ENCODE measurements at regions not wholly inside any gene's neighbourhood (a gene's known extent, or its start where the extent isn't known, plus 50 kb on each side); places are given as distances from the start of the nearest gene placed in this dataset.

DNA sequence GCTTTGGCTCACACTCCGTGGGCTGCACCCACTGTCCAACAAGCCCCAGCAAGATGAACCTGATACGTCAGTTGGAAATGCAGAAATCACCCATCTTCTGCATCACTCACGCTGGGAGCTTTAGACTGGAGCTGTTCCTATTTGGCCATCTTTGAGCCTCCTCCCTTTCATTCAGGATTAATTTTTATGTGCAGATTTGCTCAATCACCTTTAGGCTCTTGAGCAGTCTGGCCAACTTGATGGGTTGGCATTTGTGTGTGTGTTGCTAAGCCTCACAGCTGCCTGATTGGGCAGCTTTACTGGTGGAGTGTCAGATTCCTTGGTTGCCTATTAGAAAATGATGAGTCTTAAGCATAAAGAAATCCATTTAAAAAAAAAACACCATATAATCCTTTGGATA lies 236.1 kb downstream of the KIF20B start:
- H3K27ac ChIP-seq (ENCODE audit: low read length), result no peak overlapping the region
- H3K9ac ChIP-seq (ENCODE audit: low read length), result no peak overlapping the region
- H3K4me2 ChIP-seq (ENCODE audit: low read depth, low read length), result no peak overlapping the region
- no peaks in the 10 kb centered on the region for H3K79me2 ChIP-seq (ENCODE audit: low read length)
- no peaks in the 10 kb centered on the region for H3K9me3 ChIP-seq (replicated peaks; ENCODE audit: insufficient read depth, low read length)
- no peaks in the 10 kb centered on the region for H3F3A ChIP-seq (ENCODE audit: insufficient read depth, low read length)
- no peak for DNase-seq
- H3K36me3 ChIP-seq (replicated peaks; ENCODE audit: insufficient read depth, low read length), result no peaks in the 10 kb centered on the region
- H3K4me3 ChIP-seq (ENCODE audit: low read length), result no peak overlapping the region
- no peak overlapping the region for H2AFZ ChIP-seq (ENCODE audit: low read length)
- H4K20me1 ChIP-seq (ENCODE audit: insufficient read depth, low read length), result no peaks in the 10 kb centered on the region
- TF ChIP-seq EZH2phosphoT487 (IDR thresholded peaks at IDR 0.05; ENCODE audit: low read length) (no peak), EZH2 (optimal IDR thresholded peaks at IDR 0.05; ENCODE audit: low read depth, low read length) (no peak)
- TF ChIP-seq, protein P1, sequence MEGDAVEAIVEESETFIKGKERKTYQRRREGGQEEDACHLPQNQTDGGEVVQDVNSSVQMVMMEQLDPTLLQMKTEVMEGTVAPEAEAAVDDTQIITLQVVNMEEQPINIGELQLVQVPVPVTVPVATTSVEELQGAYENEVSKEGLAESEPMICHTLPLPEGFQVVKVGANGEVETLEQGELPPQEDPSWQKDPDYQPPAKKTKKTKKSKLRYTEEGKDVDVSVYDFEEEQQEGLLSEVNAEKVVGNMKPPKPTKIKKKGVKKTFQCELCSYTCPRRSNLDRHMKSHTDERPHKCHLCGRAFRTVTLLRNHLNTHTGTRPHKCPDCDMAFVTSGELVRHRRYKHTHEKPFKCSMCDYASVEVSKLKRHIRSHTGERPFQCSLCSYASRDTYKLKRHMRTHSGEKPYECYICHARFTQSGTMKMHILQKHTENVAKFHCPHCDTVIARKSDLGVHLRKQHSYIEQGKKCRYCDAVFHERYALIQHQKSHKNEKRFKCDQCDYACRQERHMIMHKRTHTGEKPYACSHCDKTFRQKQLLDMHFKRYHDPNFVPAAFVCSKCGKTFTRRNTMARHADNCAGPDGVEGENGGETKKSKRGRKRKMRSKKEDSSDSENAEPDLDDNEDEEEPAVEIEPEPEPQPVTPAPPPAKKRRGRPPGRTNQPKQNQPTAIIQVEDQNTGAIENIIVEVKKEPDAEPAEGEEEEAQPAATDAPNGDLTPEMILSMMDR (IDR thresholded peaks at IDR 0.05; ENCODE audit: low read length), result no peak
- H3K27me3 ChIP-seq (replicated peaks; ENCODE audit: insufficient read depth, low read length), result no peaks in the 10 kb centered on the region
- peaks cover 5% of the 10 kb centered on the region; the same call in 1 of the 2 replicates for H3K4me1 ChIP-seq (ENCODE audit: low read length)
- no peaks in the 10 kb centered on the region for H3K9me2 ChIP-seq (replicated peaks; ENCODE audit: insufficient read depth, low read length)

DNA sequence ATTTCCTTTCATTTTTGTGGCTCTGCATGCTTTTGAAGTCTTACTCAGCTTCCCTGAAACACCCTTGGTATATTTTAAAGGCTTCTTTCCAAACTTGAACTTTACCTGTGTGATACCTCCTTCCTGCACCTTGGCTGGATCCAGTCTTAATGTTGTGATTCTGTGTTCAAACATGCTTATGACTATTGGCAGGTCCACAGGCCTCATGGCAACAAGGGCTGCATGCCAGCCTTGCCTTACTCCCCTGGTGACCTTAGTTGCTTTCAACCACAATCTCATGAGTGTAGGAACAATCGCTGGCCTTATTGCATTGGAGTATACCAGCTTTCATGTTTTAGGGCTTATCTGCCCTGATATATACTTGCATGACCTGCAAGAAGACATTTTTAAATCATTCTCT lies 238.7 kb downstream of the KIF20B start:
- DNase-seq, result no peak
- H3K4me3 ChIP-seq (ENCODE audit: low read length), result no peak overlapping the region
- H3K9ac ChIP-seq (ENCODE audit: low read length), result no peak overlapping the region
- no peaks in the 10 kb centered on the region for H3K79me2 ChIP-seq (ENCODE audit: low read length)
- no peak overlapping the region for H2AFZ ChIP-seq (ENCODE audit: low read length)
- H3K27me3 ChIP-seq (replicated peaks; ENCODE audit: insufficient read depth, low read length), result no peaks in the 10 kb centered on the region
- no peaks in the 10 kb centered on the region for H3K36me3 ChIP-seq (replicated peaks; ENCODE audit: insufficient read depth, low read length)
- H3K27ac ChIP-seq (ENCODE audit: low read length), result no peak overlapping the region
- H3K9me3 ChIP-seq (replicated peaks; ENCODE audit: insufficient read depth, low read length), result no peaks in the 10 kb centered on the region
- no peaks in the 10 kb centered on the region for H3K9me2 ChIP-seq (replicated peaks; ENCODE audit: insufficient read depth, low read length)
- H3K4me1 ChIP-seq (ENCODE audit: low read length), result peaks cover 5% of the 10 kb centered on the region; the same call in 1 of the 2 replicates
- no peaks in the 10 kb centered on the region for H3F3A ChIP-seq (ENCODE audit: insufficient read depth, low read length)
- H3K4me2 ChIP-seq (ENCODE audit: low read depth, low read length), result no peak overlapping the region
- TF ChIP-seq EZH2phosphoT487 (IDR thresholded peaks at IDR 0.05; ENCODE audit: low read length), result no peak
- TF ChIP-seq EZH2 (optimal IDR thresholded peaks at IDR 0.05; ENCODE audit: low read depth, low read length), result no peak
- TF ChIP-seq, protein P1 (IDR thresholded peaks at IDR 0.05; ENCODE audit: low read length), result no peak
- H4K20me1 ChIP-seq (ENCODE audit: insufficient read depth, low read length), result no peaks in the 10 kb centered on the region

DNA sequence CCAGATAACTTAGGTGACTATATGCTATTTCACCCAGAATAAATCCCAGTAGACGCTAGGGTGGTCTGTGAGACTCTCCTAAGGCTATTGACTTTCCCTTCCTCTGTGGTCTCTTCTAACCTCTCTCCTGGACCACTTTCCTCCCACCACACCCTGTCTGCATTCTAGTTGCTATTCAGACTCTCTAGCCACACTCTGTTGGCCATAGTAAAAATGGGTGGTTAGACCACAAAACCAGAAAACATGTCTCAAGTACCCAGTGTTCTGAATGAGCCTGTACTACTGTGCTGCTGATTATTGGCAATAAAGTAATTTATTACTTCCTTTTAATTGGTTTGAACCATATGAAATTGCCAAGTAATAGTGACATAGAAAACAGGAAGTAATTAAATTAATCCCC lies 240.8 kb downstream of the KIF20B start:
- H3K27ac ChIP-seq (ENCODE audit: low read length), result no peak overlapping the region
- H3F3A ChIP-seq (ENCODE audit: insufficient read depth, low read length), result no peaks in the 10 kb centered on the region
- H3K9me2 ChIP-seq (replicated peaks; ENCODE audit: insufficient read depth, low read length), result no peaks in the 10 kb centered on the region
- H3K9me3 ChIP-seq (replicated peaks; ENCODE audit: insufficient read depth, low read length), result no peaks in the 10 kb centered on the region
- no peak overlapping the region for H3K9ac ChIP-seq (ENCODE audit: low read length)
- no peak for DNase-seq
- H2AFZ ChIP-seq (ENCODE audit: low read length), result no peak overlapping the region
- TF ChIP-seq EZH2 (optimal IDR thresholded peaks at IDR 0.05; ENCODE audit: low read depth, low read length) (no peak), EZH2phosphoT487 (IDR thresholded peaks at IDR 0.05; ENCODE audit: low read length) (no peak)
- TF ChIP-seq, protein P1 (IDR thresholded peaks at IDR 0.05; ENCODE audit: low read length), result no peak
- no peaks in the 10 kb centered on the region for H3K27me3 ChIP-seq (replicated peaks; ENCODE audit: insufficient read depth, low read length)
- no peaks in the 10 kb centered on the region for H3K79me2 ChIP-seq (ENCODE audit: low read length)
- H3K36me3 ChIP-seq (replicated peaks; ENCODE audit: insufficient read depth, low read length), result no peaks in the 10 kb centered on the region
- peaks cover 20% of the 10 kb centered on the region; the same call in 1 of the 2 replicates for H3K4me1 ChIP-seq (ENCODE audit: low read length)
- no peaks in the 10 kb centered on the region for H4K20me1 ChIP-seq (ENCODE audit: insufficient read depth, low read length)
- no peak overlapping the region for H3K4me2 ChIP-seq (ENCODE audit: low read depth, low read length)
- no peak overlapping the region for H3K4me3 ChIP-seq (ENCODE audit: low read length)

Data from MM.1S (cell line).